ENCODE measurements at regions not wholly inside any gene's neighbourhood (a gene's known extent, or its start where the extent isn't known, plus 50 kb on each side); places are given as distances from the start of the nearest gene placed in this dataset.

DNA sequence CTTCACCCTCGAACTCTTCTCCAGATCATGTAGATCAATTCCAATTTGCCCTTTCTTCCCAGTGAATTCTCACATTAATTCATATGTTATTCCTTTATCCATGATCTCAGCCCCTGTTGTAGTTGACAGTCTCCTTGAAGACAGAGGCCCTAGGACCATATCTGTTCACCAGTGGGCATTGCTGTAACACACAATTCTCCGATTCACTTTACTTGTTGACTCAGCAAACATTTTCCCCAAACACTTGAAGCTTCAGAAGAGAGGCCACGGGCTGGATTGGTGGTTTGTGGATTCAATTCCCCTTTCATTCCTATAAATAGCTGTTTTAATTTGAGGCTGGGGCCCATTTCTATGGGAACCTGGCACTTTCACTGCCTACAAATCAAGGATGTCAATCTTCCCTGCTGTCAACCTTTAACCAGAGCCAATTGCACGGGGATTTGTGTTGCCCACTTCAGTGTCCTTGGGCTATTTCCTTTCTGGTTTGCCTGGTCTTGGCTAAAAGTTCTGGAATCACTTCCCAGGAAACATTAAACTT is 393.0 kb upstream of the KIRREL3 start:
- no peaks in the 10 kb centered on the region for H3K9me3 ChIP-seq
- no peaks in the 10 kb centered on the region for H3K27me3 ChIP-seq
- ATAC-seq, result no peak
- no peak overlapping the region for H3K27ac ChIP-seq
- H3K36me3 ChIP-seq (replicated peaks in 1 of 2; ENCODE audit: insufficient read depth in 1 of 2, low read depth in 2 of 2), result no peaks in the 10 kb centered on the region
- TF ChIP-seq CTCF (IDR thresholded peaks at IDR 0.05), result no peak
- TF ChIP-seq POLR2A (IDR thresholded peaks at IDR 0.05), result no peak
- 51 to 61% methylated on average over 4 of the region's 4 CpGs for WGBS, 2 donors
- no peaks in the 10 kb centered on the region for H3K4me1 ChIP-seq
- intact Hi-C loops (cut with DNase I), result no loop called here
- no peak for DNase-seq
- no peak overlapping the region for H3K4me3 ChIP-seq

- Histone ChIP-seq H3K4me1 (no peaks in the 10 kb centered on the region), H3K9me3 (no peaks in the 10 kb centered on the region), H3K27me3 (no peaks in the 10 kb centered on the region), H3K27ac (no peak overlapping the region), H3K4me3 (no peak overlapping the region), H3K36me3 (replicated peaks in 1 of 2; ENCODE audit: insufficient read depth in 1 of 2, low read depth in 2 of 2) (no peaks in the 10 kb centered on the region)
- intact Hi-C loops (cut with DNase I), result no loop called here
- TF ChIP-seq CTCF (IDR thresholded peaks at IDR 0.05) (no peak), POLR2A (IDR thresholded peaks at IDR 0.05) (no peak)
- ATAC-seq, result no peak
- DNase-seq, result no peak
- 69 to 72% methylated on average over 2 of the region's 2 CpGs for WGBS, 2 donors
Measured at GRCh38 chr11:127392575-127392974, 392.0 kb upstream of the KIRREL3 start.

GRCh38 chr11:127390465-127390864 is 389.9 kb upstream of the KIRREL3 start:
- H3K27me3 ChIP-seq, result no peaks in the 10 kb centered on the region
- no peak overlapping the region for H3K4me3 ChIP-seq
- TF ChIP-seq POLR2A (IDR thresholded peaks at IDR 0.05) (no peak), CTCF (IDR thresholded peaks at IDR 0.05) (no peak)
- intact Hi-C loops (cut with DNase I), result no loop called here
- 50 to 59% methylated on average over 4 of the region's 4 CpGs for WGBS, 2 donors
- no peaks in the 10 kb centered on the region for H3K4me1 ChIP-seq
- no peaks in the 10 kb centered on the region for H3K36me3 ChIP-seq (replicated peaks in 1 of 2; ENCODE audit: insufficient read depth in 1 of 2, low read depth in 2 of 2)
- no peak for ATAC-seq
- no peak overlapping the region for H3K27ac ChIP-seq
- no peak for DNase-seq
- no peaks in the 10 kb centered on the region for H3K9me3 ChIP-seq

DNA sequence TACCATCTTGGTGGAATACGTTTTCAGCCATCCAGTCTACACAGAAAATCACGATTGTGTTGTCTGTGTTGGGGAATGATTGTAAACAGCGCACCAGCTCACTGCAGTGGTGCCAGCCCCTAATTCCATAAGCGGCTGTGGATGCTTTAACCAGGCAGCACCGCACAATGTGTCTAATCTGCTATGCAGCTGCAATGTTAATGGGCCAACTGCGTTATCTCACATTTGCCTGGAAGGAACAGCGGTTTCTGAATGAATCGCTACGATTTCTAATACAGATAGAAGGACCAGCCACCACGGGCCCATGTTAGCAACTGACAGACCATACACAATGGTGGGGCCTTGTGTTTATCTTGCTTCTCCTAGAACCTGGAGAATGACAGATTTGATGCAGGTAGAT is 384.5 kb upstream of the KIRREL3 start:
- H3K27me3 ChIP-seq, result no peaks in the 10 kb centered on the region
- no peaks in the 10 kb centered on the region for H3K4me1 ChIP-seq
- no peaks in the 10 kb centered on the region for H3K36me3 ChIP-seq (replicated peaks in 1 of 2; ENCODE audit: insufficient read depth in 1 of 2, low read depth in 2 of 2)
- no peak for ATAC-seq
- H3K4me3 ChIP-seq, result no peak overlapping the region
- TF ChIP-seq POLR2A (IDR thresholded peaks at IDR 0.05), result no peak
- TF ChIP-seq CTCF (IDR thresholded peaks at IDR 0.05), result no peak
- intact Hi-C loops (cut with DNase I), result no loop called here
- 66% methylated on average over 10 of the region's 10 CpGs for WGBS, 2 donors
- no peak for DNase-seq
- H3K27ac ChIP-seq, result no peak overlapping the region
- no peaks in the 10 kb centered on the region for H3K9me3 ChIP-seq

DNA sequence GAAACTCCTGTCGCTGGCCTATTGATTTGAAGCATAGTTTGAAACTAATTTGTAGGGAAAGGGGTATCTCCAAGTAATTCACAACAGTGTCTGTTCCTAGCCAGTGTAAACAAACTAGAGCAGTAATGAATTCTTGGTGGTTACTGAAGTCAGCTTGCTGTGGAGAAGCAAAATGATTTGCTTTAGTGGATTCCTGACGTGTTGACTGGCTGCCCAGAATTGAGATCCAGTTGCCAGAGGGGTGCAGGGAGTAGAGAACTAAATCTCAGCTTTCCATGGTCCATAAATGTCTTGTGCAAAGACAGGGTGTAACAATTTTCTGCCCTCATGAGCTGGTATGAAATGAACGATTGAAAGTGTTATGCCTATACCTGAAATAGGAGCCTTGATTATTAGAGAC is 382.5 kb upstream of the KIRREL3 start:
- no peak overlapping the region for H3K27ac ChIP-seq
- H3K9me3 ChIP-seq, result no peaks in the 10 kb centered on the region
- H3K4me3 ChIP-seq, result no peak overlapping the region
- intact Hi-C loops (cut with DNase I), result no loop called here
- no peaks in the 10 kb centered on the region for H3K4me1 ChIP-seq
- H3K27me3 ChIP-seq, result no peaks in the 10 kb centered on the region
- H3K36me3 ChIP-seq (replicated peaks in 1 of 2; ENCODE audit: insufficient read depth in 1 of 2, low read depth in 2 of 2), result no peaks in the 10 kb centered on the region
- no peak for DNase-seq
- WGBS, 2 donors, result 47 to 51% methylated on average over 3 of the region's 3 CpGs
- no peak for ATAC-seq
- TF ChIP-seq CTCF (IDR thresholded peaks at IDR 0.05) (no peak), POLR2A (IDR thresholded peaks at IDR 0.05) (no peak)

All from body of pancreas (tissue), 4 donors.